ENCODE measurements at regions not wholly inside any gene's neighbourhood (a gene's known extent, or its start where the extent isn't known, plus 50 kb on each side); places are given as distances from the start of the nearest gene placed in this dataset.
A peak's percentile ranks its signal among the peaks of the same experiment; 100 is the strongest.

GRCh38 chr2:176415174-176415895 is 146.1 kb downstream of the MTX2 start:
- H3K4me1 ChIP-seq (ENCODE audit: insufficient read depth, poor library complexity, severe bottlenecking), result peaks cover 13% of the 10 kb centered on the region
- no peak for TF ChIP-seq CTCF (IDR thresholded peaks at IDR 0.05; ENCODE audit: poor library complexity, severe bottlenecking)
- no peaks in the 10 kb centered on the region for H3K36me3 ChIP-seq (ENCODE audit: low read depth)
- H3K4me3 ChIP-seq (ENCODE audit: severe bottlenecking), result no peak overlapping the region
- H3K27ac ChIP-seq (ENCODE audit: poor library complexity, severe bottlenecking), result no peak overlapping the region
- DNase-seq (ENCODE audit: low spot score) (no peak), ATAC-seq (ENCODE audit: low read depth) (no peak)
- no peaks in the 10 kb centered on the region for H3K9me3 ChIP-seq (ENCODE audit: severe bottlenecking)
- H3K27me3 ChIP-seq (ENCODE audit: insufficient read depth, poor library complexity, severe bottlenecking), result no peaks in the 10 kb centered on the region

GRCh38 chr2:176415937-176416499 is 146.8 kb downstream of the MTX2 start:
- no peak for TF ChIP-seq CTCF (IDR thresholded peaks at IDR 0.05; ENCODE audit: poor library complexity, severe bottlenecking)
- no peak for DNase-seq (ENCODE audit: low spot score)
- Histone ChIP-seq H3K9me3 (ENCODE audit: severe bottlenecking) (no peaks in the 10 kb centered on the region), H3K27me3 (ENCODE audit: insufficient read depth, poor library complexity, severe bottlenecking) (no peaks in the 10 kb centered on the region), H3K4me3 (ENCODE audit: severe bottlenecking) (no peak overlapping the region), H3K4me1 (ENCODE audit: insufficient read depth, poor library complexity, severe bottlenecking) (peaks cover 14% of the 10 kb centered on the region), H3K36me3 (ENCODE audit: low read depth) (no peaks in the 10 kb centered on the region), H3K27ac (ENCODE audit: poor library complexity, severe bottlenecking) (no peak overlapping the region)
- no peak for ATAC-seq (ENCODE audit: low read depth)

- Histone ChIP-seq H3K36me3 (ENCODE audit: low read depth) (no peaks in the 10 kb centered on the region), H3K4me1 (ENCODE audit: insufficient read depth, poor library complexity, severe bottlenecking) (peaks cover 18% of the 10 kb centered on the region), H3K27me3 (ENCODE audit: insufficient read depth, poor library complexity, severe bottlenecking) (no peaks in the 10 kb centered on the region), H3K9me3 (ENCODE audit: severe bottlenecking) (no peaks in the 10 kb centered on the region), H3K4me3 (ENCODE audit: severe bottlenecking) (no peak overlapping the region), H3K27ac (ENCODE audit: poor library complexity, severe bottlenecking) (peak overlapping the region; percentile 71)
- TF ChIP-seq CTCF (IDR thresholded peaks at IDR 0.05; ENCODE audit: poor library complexity, severe bottlenecking), result no peak
- ATAC-seq (ENCODE audit: low read depth) (no peak), DNase-seq (ENCODE audit: low spot score) (no peak)
These were observed 149.5 kb downstream of the MTX2 start for GRCh38 chr2:176418768-176419167.

GRCh38 chr2:176419591-176420071 is 150.4 kb downstream of the MTX2 start:
- ATAC-seq (ENCODE audit: low read depth) (peak; percentile 86), DNase-seq (ENCODE audit: low spot score) (no peak)
- Histone ChIP-seq H3K27ac (ENCODE audit: poor library complexity, severe bottlenecking) (peak overlapping the region; percentile 71), H3K27me3 (ENCODE audit: insufficient read depth, poor library complexity, severe bottlenecking) (no peaks in the 10 kb centered on the region), H3K4me3 (ENCODE audit: severe bottlenecking) (no peak overlapping the region), H3K4me1 (ENCODE audit: insufficient read depth, poor library complexity, severe bottlenecking) (peaks cover 18% of the 10 kb centered on the region), H3K36me3 (ENCODE audit: low read depth) (no peaks in the 10 kb centered on the region), H3K9me3 (ENCODE audit: severe bottlenecking) (no peaks in the 10 kb centered on the region)
- no peak for TF ChIP-seq CTCF (IDR thresholded peaks at IDR 0.05; ENCODE audit: poor library complexity, severe bottlenecking)

Data from RWPE2 (cell line).